ENCODE measurements at regions not wholly inside any gene's neighbourhood (a gene's known extent, or its start where the extent isn't known, plus 50 kb on each side); places are given as distances from the start of the nearest gene placed in this dataset.

DNA sequence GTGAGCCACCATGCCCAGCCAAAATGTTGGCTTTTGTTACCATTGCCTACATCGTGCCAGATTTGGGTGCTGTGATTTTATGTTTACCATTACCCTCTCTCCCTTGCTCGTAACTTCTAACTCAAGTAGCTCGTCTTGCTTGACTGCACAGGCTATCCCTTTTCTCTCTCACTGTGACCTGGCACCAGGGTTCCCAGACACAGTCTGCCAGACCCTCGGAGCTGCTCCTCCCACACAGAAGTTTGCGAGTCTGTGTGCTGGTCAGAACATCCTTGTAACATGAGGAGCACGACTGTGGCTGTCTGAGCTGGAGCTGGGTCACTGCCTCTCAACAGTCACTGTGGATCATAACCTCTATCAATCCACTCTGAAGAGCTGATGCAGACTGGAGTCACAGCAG, 152.5 kb upstream of the ACKR3 start:
- DNase-seq: no peak
- no peaks in the 10 kb centered on the region for H3K27me3 ChIP-seq

GRCh38 chr2:236430584-236430983, 139.0 kb upstream of the ACKR3 start:
- Histone ChIP-seq H3K4me1 (no peaks in the 10 kb centered on the region), H3K9me3 (peaks cover 0 to 9% of the 10 kb centered on the region in 2 donors), H3K36me3 (no peaks in the 10 kb centered on the region), H3K27ac (no peak overlapping the region), H3K27me3 (no peaks in the 10 kb centered on the region), H3K4me3 (no peak overlapping the region)
- intact Hi-C loops (cut with DNase I): no loop called here
- ATAC-seq (no peak), DNase-seq (no peak)
- no peak for TF ChIP-seq CTCF (IDR thresholded peaks at IDR 0.05)

More for the DNA sequence above, 152.5 kb upstream of the ACKR3 start:
- no peak for ATAC-seq
- Histone ChIP-seq H3K4me3 (no peak overlapping the region), H3K27ac (no peak overlapping the region), H3K4me1 (no peaks in the 10 kb centered on the region), H3K36me3 (no peaks in the 10 kb centered on the region), H3K9me3 (no peaks in the 10 kb centered on the region)
- TF ChIP-seq CTCF (IDR thresholded peaks at IDR 0.05): no peak
- intact Hi-C loops (cut with DNase I): no loop called here

GRCh38 chr2:236434593-236434992, 135.0 kb upstream of the ACKR3 start:
- ATAC-seq: no peak
- Histone ChIP-seq H3K27ac (no peak overlapping the region), H3K36me3 (no peaks in the 10 kb centered on the region), H3K4me1 (no peaks in the 10 kb centered on the region), H3K9me3 (no peaks in the 10 kb centered on the region), H3K27me3 (no peaks in the 10 kb centered on the region), H3K4me3 (no peak overlapping the region)
- intact Hi-C loops (cut with DNase I): no loop called here
- DNase-seq: no peak
- no peak for TF ChIP-seq CTCF (IDR thresholded peaks at IDR 0.05)

DNA sequence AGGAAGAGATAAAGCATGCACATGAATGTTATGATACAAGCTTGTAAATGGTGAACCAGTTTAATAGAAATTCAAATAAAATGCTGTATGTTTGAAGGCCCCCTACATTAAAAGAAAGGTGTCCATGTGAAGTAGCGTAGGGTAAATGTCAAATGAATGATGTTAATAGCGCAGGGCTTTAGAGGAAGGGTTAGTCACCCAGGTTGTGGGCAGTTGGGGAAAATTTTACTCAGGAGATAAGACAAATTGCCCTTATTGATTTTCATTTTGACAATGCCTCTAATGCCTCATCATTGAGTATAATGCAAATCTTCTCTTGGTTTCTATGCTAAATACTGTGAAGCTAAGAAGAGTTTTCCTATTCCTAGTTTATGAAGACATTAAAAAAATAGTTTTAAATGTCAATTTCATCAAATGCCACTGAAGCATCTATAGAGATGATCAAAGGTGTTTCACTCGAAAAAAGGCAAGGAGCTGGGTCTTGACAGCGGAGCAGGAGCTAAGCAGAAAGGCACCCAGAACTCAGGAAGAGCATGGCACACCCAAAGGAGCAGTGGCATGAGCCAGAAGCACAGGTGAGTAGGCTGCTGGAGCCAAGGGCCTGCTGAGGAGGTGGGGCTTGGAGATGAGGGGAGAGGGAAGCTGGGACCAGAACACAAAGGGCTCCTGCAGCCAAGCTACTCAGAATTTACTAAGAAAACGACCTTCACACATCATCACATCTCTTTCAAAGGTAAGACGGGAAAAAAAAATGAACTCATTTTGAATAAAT, 129.3 kb upstream of the ACKR3 start:
- no peaks in the 10 kb centered on the region for H3K36me3 ChIP-seq
- no peaks in the 10 kb centered on the region for H3K4me1 ChIP-seq
- H3K9me3 ChIP-seq: peaks cover 0 to 4% of the 10 kb centered on the region in 2 donors
- TF ChIP-seq CTCF (IDR thresholded peaks at IDR 0.05): no peak
- intact Hi-C loops (cut with DNase I): no loop called here
- H3K27me3 ChIP-seq: no peaks in the 10 kb centered on the region
- no peak for ATAC-seq
- DNase-seq: no peak
- H3K4me3 ChIP-seq: no peak overlapping the region
- no peak overlapping the region for H3K27ac ChIP-seq

- no peak for ATAC-seq
- intact Hi-C loops (cut with DNase I): no loop called here
- no peak overlapping the region for H3K4me3 ChIP-seq
Measured at GRCh38 chr2:236444187-236444586, 125.4 kb upstream of the ACKR3 start.

More at GRCh38 chr2:236444187-236444586, 125.4 kb upstream of the ACKR3 start:
- Histone ChIP-seq H3K9me3 (peaks cover 0 to 4% of the 10 kb centered on the region in 2 donors), H3K27me3 (no peaks in the 10 kb centered on the region), H3K4me1 (no peaks in the 10 kb centered on the region), H3K36me3 (no peaks in the 10 kb centered on the region), H3K27ac (no peak overlapping the region)
- no peak for TF ChIP-seq CTCF (IDR thresholded peaks at IDR 0.05)
- no peak for DNase-seq

Measured in left lung (tissue), 4 donors.